Hippocampal formation (tissue), 2 donors: ENCODE measurements at regions not wholly inside any gene's neighbourhood (a gene's known extent, or its start where the extent isn't known, plus 50 kb on each side); places are given as distances from the start of the nearest gene placed in this dataset.
"Not testable (repeated sequence)": the region's sequence is repeated elsewhere in the genome, so short reads cannot be mapped to it uniquely, and the experiment has no call there.

Source experiments
- DNase-seq, 2 donors: peaks; one replicate each; lab custom pipeline; 2025; lab: John Stamatoyannopoulos, UW

GRCh38 chr5:117144086-117144485 lies 569.5 kb upstream of the SEMA6A start:
- no peak for DNase-seq

- no peak for DNase-seq
Measured at GRCh38 chr5:117143406-117143805, 568.8 kb upstream of the SEMA6A start.

- no peak for DNase-seq
Measured at GRCh38 chr5:117138523-117138922, 563.9 kb upstream of the SEMA6A start.

GRCh38 chr5:117135851-117136250 lies 561.2 kb upstream of the SEMA6A start:
- no peak for DNase-seq

- no peak for DNase-seq
Measured at GRCh38 chr5:117133198-117133597, 558.6 kb upstream of the SEMA6A start.

- no peak for DNase-seq
Measured at GRCh38 chr5:117131876-117132275, 557.3 kb upstream of the SEMA6A start.

- no peak for DNase-seq
Measured at GRCh38 chr5:117131048-117131679, 556.5 kb upstream of the SEMA6A start.

- no peak for DNase-seq
Measured at GRCh38 chr5:117118499-117118898, 543.9 kb upstream of the SEMA6A start.

GRCh38 chr5:117117314-117117713 lies 542.7 kb upstream of the SEMA6A start:
- DNase-seq: not testable (repeated sequence)

GRCh38 chr5:117110548-117110947 lies 535.9 kb upstream of the SEMA6A start:
- DNase-seq: no peak

- no peak for DNase-seq
Measured at GRCh38 chr5:117107859-117108258, 533.2 kb upstream of the SEMA6A start.

- DNase-seq: no peak
Measured at GRCh38 chr5:117103703-117104102, 529.1 kb upstream of the SEMA6A start.

GRCh38 chr5:117102591-117102990 lies 528.0 kb upstream of the SEMA6A start:
- no peak for DNase-seq

- DNase-seq: no peak
Measured at GRCh38 chr5:117100176-117100575, 525.6 kb upstream of the SEMA6A start.

- no peak for DNase-seq
Measured at GRCh38 chr5:117098094-117098493, 523.5 kb upstream of the SEMA6A start.

GRCh38 chr5:117095346-117096332 lies 521.0 kb upstream of the SEMA6A start:
- DNase-seq: no peak

GRCh38 chr5:117094114-117094815 lies 519.6 kb upstream of the SEMA6A start:
- DNase-seq: no peak

- no peak for DNase-seq
Measured at GRCh38 chr5:117093653-117094052, 519.0 kb upstream of the SEMA6A start.

- DNase-seq: no peak
Measured at GRCh38 chr5:117089001-117089400, 514.4 kb upstream of the SEMA6A start.

- DNase-seq: no peak
Measured at GRCh38 chr5:117088176-117088575, 513.6 kb upstream of the SEMA6A start.

GRCh38 chr5:117084067-117084466 lies 509.4 kb upstream of the SEMA6A start:
- DNase-seq: no peak

GRCh38 chr5:117082977-117083376 lies 508.4 kb upstream of the SEMA6A start:
- DNase-seq: no peak

GRCh38 chr5:117077142-117077541 lies 502.5 kb upstream of the SEMA6A start:
- no peak for DNase-seq
